NCI-H526 treated with DMSO at 0.1 percent for 48 hours (cell line): ENCODE measurements at regions not wholly inside any gene's neighbourhood (a gene's known extent, or its start where the extent isn't known, plus 50 kb on each side); places are given as distances from the start of the nearest gene placed in this dataset.
A peak's percentile ranks its signal among the peaks of the same experiment; 100 is the strongest.

Experiments
- DNase-seq: peaks from one replicate; lab custom pipeline; 2025; lab: John Stamatoyannopoulos, UW

- no peak for DNase-seq
These were observed 78.8 kb upstream of the PIWIL1 start for GRCh38 chr12:130258863-130259262.

- DNase-seq = no peak
These were observed 74.7 kb upstream of the PIWIL1 start for GRCh38 chr12:130263025-130263424.

- no peak for DNase-seq
These were observed 73.7 kb upstream of the PIWIL1 start for GRCh38 chr12:130263996-130264395.

- no peak for DNase-seq
These were observed 70.9 kb upstream of the PIWIL1 start for GRCh38 chr12:130266751-130267150.

GRCh38 chr12:130280231-130280630 lies 57.5 kb upstream of the PIWIL1 start:
- no peak for DNase-seq

- DNase-seq = no peak
These were observed 56.9 kb upstream of the PIWIL1 start for GRCh38 chr12:130280742-130281141.

- no peak for DNase-seq
These were observed 56.4 kb upstream of the PIWIL1 start for GRCh38 chr12:130281153-130281799.

- DNase-seq = peak; percentile 4
These were observed 51.6 kb upstream of the PIWIL1 start for GRCh38 chr12:130286041-130286440.

GRCh38 chr12:130286741-130287440 lies 50.8 kb upstream of the PIWIL1 start:
- DNase-seq = no peak
